SJSA1 (cell line): ENCODE measurements at regions not wholly inside any gene's neighbourhood (a gene's known extent, or its start where the extent isn't known, plus 50 kb on each side); places are given as distances from the start of the nearest gene placed in this dataset.

ENCODE experiments used
- DNase-seq, 2 experiments: peaks; one replicate each; pipeline ENCODE4 v3.0.0-alpha.2; 2015 to 2020; ENCODE audit warnings: low spot score in 2 of 2, low read depth in 1 of 2
- H3K27ac ChIP-seq: fragments of 250-450 bp; sonication (Bioruptor Pico); 2 replicates; pipeline ENCODE4 v1.5.1; 2020; ENCODE audit warnings: mild to moderate bottlenecking, moderate library complexity
- H3K27me3 ChIP-seq: fragments of 250-450 bp; sonication (Bioruptor Pico); replicated peaks from 2 replicates; pipeline ENCODE4 v1.5.1; 2020; ENCODE audit warnings: mild to moderate bottlenecking, moderate library complexity
- H3K36me3 ChIP-seq: fragments of 250-450 bp; sonication (Bioruptor Pico); 2 replicates; pipeline ENCODE4 v1.5.1; 2020; ENCODE audit warnings: mild to moderate bottlenecking
- H3K4me1 ChIP-seq: fragments of 250-450 bp; sonication (Bioruptor Pico); replicated peaks from 2 replicates; pipeline ENCODE4 v1.6.1; 2021; ENCODE audit warnings: mild to moderate bottlenecking
- H3K4me3 ChIP-seq: fragments of 250-450 bp; sonication (Bioruptor Pico); 2 replicates; pipeline ENCODE4 v1.5.1; 2020; ENCODE audit warnings: mild to moderate bottlenecking
- H3K9me3 ChIP-seq: fragments of 250-450 bp; sonication (Bioruptor Pico); replicated peaks from 2 replicates; pipeline ENCODE4 v1.5.1; 2020; ENCODE audit warnings: mild to moderate bottlenecking

- no peak overlapping the region for H3K4me3 ChIP-seq
- no peaks in the 10 kb centered on the region for H3K27me3 ChIP-seq
- no peak for DNase-seq
- no peaks in the 10 kb centered on the region for H3K4me1 ChIP-seq
- no peaks in the 10 kb centered on the region for H3K9me3 ChIP-seq
- no peaks in the 10 kb centered on the region for H3K36me3 ChIP-seq
- H3K27ac ChIP-seq, result no peak overlapping the region
Measured at GRCh38 chr9:13614060-13614459, 334.6 kb upstream of the MPDZ start.

- no peaks in the 10 kb centered on the region for H3K36me3 ChIP-seq
- no peaks in the 10 kb centered on the region for H3K4me1 ChIP-seq
- no peak overlapping the region for H3K27ac ChIP-seq
- no peaks in the 10 kb centered on the region for H3K27me3 ChIP-seq
- H3K4me3 ChIP-seq, result no peak overlapping the region
- H3K9me3 ChIP-seq, result no peaks in the 10 kb centered on the region
- DNase-seq, result no peak
Measured at GRCh38 chr9:13613296-13613695, 333.8 kb upstream of the MPDZ start.

- no peaks in the 10 kb centered on the region for H3K9me3 ChIP-seq
- no peak overlapping the region for H3K27ac ChIP-seq
- H3K4me1 ChIP-seq, result no peaks in the 10 kb centered on the region
- H3K36me3 ChIP-seq, result no peaks in the 10 kb centered on the region
- H3K4me3 ChIP-seq, result no peak overlapping the region
- DNase-seq, result no peak
- no peaks in the 10 kb centered on the region for H3K27me3 ChIP-seq
Measured at GRCh38 chr9:13608451-13608850, 329.0 kb upstream of the MPDZ start.

GRCh38 chr9:13607481-13608441 is 328.3 kb upstream of the MPDZ start:
- H3K27ac ChIP-seq, result no peak overlapping the region
- no peak for DNase-seq

GRCh38 chr9:13606586-13606985 is 327.1 kb upstream of the MPDZ start:
- no peak for DNase-seq
- Histone ChIP-seq H3K4me3 (no peak overlapping the region), H3K9me3 (no peaks in the 10 kb centered on the region), H3K27me3 (no peaks in the 10 kb centered on the region), H3K36me3 (no peaks in the 10 kb centered on the region), H3K4me1 (no peaks in the 10 kb centered on the region), H3K27ac (no peak overlapping the region)

More at GRCh38 chr9:13607481-13608441, 328.3 kb upstream of the MPDZ start:
- H3K27me3 ChIP-seq, result no peaks in the 10 kb centered on the region
- no peaks in the 10 kb centered on the region for H3K36me3 ChIP-seq
- no peaks in the 10 kb centered on the region for H3K4me1 ChIP-seq
- no peak overlapping the region for H3K4me3 ChIP-seq
- H3K9me3 ChIP-seq, result no peaks in the 10 kb centered on the region

GRCh38 chr9:13603921-13604320 is 324.4 kb upstream of the MPDZ start:
- Histone ChIP-seq H3K9me3 (no peaks in the 10 kb centered on the region), H3K27ac (no peak overlapping the region), H3K4me3 (no peak overlapping the region), H3K27me3 (no peaks in the 10 kb centered on the region), H3K36me3 (no peaks in the 10 kb centered on the region), H3K4me1 (no peaks in the 10 kb centered on the region)
- no peak for DNase-seq

GRCh38 chr9:13598738-13599137 is 319.2 kb upstream of the MPDZ start:
- Histone ChIP-seq H3K27ac (no peak overlapping the region), H3K9me3 (no peaks in the 10 kb centered on the region), H3K4me3 (no peak overlapping the region), H3K27me3 (no peaks in the 10 kb centered on the region), H3K36me3 (no peaks in the 10 kb centered on the region), H3K4me1 (no peaks in the 10 kb centered on the region)
- DNase-seq, result no peak

GRCh38 chr9:13597427-13597826 is 317.9 kb upstream of the MPDZ start:
- no peaks in the 10 kb centered on the region for H3K36me3 ChIP-seq
- DNase-seq, result no peak
- H3K9me3 ChIP-seq, result no peaks in the 10 kb centered on the region
- H3K4me1 ChIP-seq, result no peaks in the 10 kb centered on the region
- H3K4me3 ChIP-seq, result no peak overlapping the region
- no peak overlapping the region for H3K27ac ChIP-seq
- no peaks in the 10 kb centered on the region for H3K27me3 ChIP-seq

- no peaks in the 10 kb centered on the region for H3K9me3 ChIP-seq
- no peak for DNase-seq
Measured at GRCh38 chr9:13597004-13597403, 317.5 kb upstream of the MPDZ start.

GRCh38 chr9:13596383-13596970 is 317.0 kb upstream of the MPDZ start:
- Histone ChIP-seq H3K4me1 (no peaks in the 10 kb centered on the region), H3K27me3 (no peaks in the 10 kb centered on the region), H3K4me3 (no peak overlapping the region), H3K36me3 (no peaks in the 10 kb centered on the region), H3K27ac (no peak overlapping the region), H3K9me3 (no peaks in the 10 kb centered on the region)
- no peak for DNase-seq

More at GRCh38 chr9:13597004-13597403, 317.5 kb upstream of the MPDZ start:
- H3K4me1 ChIP-seq, result no peaks in the 10 kb centered on the region
- no peaks in the 10 kb centered on the region for H3K27me3 ChIP-seq
- H3K36me3 ChIP-seq, result no peaks in the 10 kb centered on the region
- H3K4me3 ChIP-seq, result no peak overlapping the region
- no peak overlapping the region for H3K27ac ChIP-seq

GRCh38 chr9:13590996-13591395 is 311.5 kb upstream of the MPDZ start:
- no peak for DNase-seq
- no peak overlapping the region for H3K27ac ChIP-seq
- no peak overlapping the region for H3K4me3 ChIP-seq
- no peaks in the 10 kb centered on the region for H3K27me3 ChIP-seq
- no peaks in the 10 kb centered on the region for H3K4me1 ChIP-seq
- no peaks in the 10 kb centered on the region for H3K9me3 ChIP-seq
- H3K36me3 ChIP-seq, result no peaks in the 10 kb centered on the region

- DNase-seq, result no peak
- Histone ChIP-seq H3K9me3 (no peaks in the 10 kb centered on the region), H3K4me3 (no peak overlapping the region), H3K27ac (no peak overlapping the region), H3K36me3 (no peaks in the 10 kb centered on the region), H3K27me3 (no peaks in the 10 kb centered on the region), H3K4me1 (no peaks in the 10 kb centered on the region)
Measured at GRCh38 chr9:13589034-13589737, 309.7 kb upstream of the MPDZ start.

GRCh38 chr9:13588151-13589033 is 308.9 kb upstream of the MPDZ start:
- Histone ChIP-seq H3K9me3 (no peaks in the 10 kb centered on the region), H3K4me1 (no peaks in the 10 kb centered on the region), H3K27ac (no peak overlapping the region), H3K27me3 (no peaks in the 10 kb centered on the region), H3K4me3 (no peak overlapping the region), H3K36me3 (no peaks in the 10 kb centered on the region)
- no peak for DNase-seq
